Gastroesophageal sphincter (tissue), 3 donors: ENCODE measurements at regions not wholly inside any gene's neighbourhood (a gene's known extent, or its start where the extent isn't known, plus 50 kb on each side); places are given as distances from the start of the nearest gene placed in this dataset.

ENCODE experiments used
- EP300 ChIP-seq: sonication (generic); formaldehyde crosslinking; IDR thresholded peaks from one replicate; pipeline ENCODE4 v1.6.1; 2017; ENCODE audit warnings: antibody characterized with exemption, mild to moderate bottlenecking
- POLR2A ChIP-seq, 2 donors: fragments of 450-650 bp; IDR thresholded peaks; one replicate each; pipeline ENCODE4 v1.6.1; 2017; ENCODE audit warnings: antibody characterized with exemption in 2 of 2, mild to moderate bottlenecking in 2 of 2, moderate library complexity in 1 of 2
- POLR2AphosphoS5 ChIP-seq: sonication (generic); formaldehyde crosslinking; IDR thresholded peaks from one replicate; pipeline ENCODE4 v1.6.1; 2017; ENCODE audit warnings: antibody characterized with exemption
- TF ChIP-seq, protein P1 (sequence below), 4 experiments: fragments of 200-600 bp in 2 of 4; fragments of 450-650 bp in 2 of 4; sonication (generic) in 1 of 4; IDR thresholded peaks; one replicate each; pipeline ENCODE4 v1.5.1; 2017 to 2019; ENCODE audit warnings: antibody characterized with exemption in 4 of 4, mild to moderate bottlenecking in 2 of 4, moderate library complexity in 2 of 4

DNA sequence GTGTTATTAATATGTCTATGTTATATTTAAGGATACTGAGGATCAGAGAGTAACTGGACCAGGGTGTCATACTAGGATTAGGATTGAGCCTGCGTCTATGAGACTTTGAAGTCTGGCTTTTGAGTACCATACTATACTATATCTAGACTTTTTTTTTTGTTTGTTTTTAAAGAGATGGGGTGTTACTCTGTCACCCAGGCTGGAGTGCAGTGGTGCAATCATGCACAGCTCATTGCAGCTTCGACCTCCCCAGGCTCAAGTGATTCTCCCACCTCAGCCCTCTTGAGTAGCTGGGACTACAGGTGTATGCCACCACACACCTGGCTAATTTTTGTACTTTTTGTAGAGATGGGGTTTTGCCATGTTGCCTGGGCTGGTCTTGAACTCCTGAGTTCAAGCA is 66.2 kb upstream of the MAP4K3 start:
- TF ChIP-seq, protein P1, sequence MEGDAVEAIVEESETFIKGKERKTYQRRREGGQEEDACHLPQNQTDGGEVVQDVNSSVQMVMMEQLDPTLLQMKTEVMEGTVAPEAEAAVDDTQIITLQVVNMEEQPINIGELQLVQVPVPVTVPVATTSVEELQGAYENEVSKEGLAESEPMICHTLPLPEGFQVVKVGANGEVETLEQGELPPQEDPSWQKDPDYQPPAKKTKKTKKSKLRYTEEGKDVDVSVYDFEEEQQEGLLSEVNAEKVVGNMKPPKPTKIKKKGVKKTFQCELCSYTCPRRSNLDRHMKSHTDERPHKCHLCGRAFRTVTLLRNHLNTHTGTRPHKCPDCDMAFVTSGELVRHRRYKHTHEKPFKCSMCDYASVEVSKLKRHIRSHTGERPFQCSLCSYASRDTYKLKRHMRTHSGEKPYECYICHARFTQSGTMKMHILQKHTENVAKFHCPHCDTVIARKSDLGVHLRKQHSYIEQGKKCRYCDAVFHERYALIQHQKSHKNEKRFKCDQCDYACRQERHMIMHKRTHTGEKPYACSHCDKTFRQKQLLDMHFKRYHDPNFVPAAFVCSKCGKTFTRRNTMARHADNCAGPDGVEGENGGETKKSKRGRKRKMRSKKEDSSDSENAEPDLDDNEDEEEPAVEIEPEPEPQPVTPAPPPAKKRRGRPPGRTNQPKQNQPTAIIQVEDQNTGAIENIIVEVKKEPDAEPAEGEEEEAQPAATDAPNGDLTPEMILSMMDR (IDR thresholded peaks at IDR 0.05), result no peak
- no peak for TF ChIP-seq POLR2AphosphoS5
- no peak for TF ChIP-seq POLR2A (IDR thresholded peaks at IDR 0.05)
- TF ChIP-seq EP300, result no peak
